ENCODE measurements at regions not wholly inside any gene's neighbourhood (a gene's known extent, or its start where the extent isn't known, plus 50 kb on each side); places are given as distances from the start of the nearest gene placed in this dataset.

- H3K79me2 ChIP-seq (replicated peaks; ENCODE audit: insufficient read depth), result no peaks in the 10 kb centered on the region
- no peaks in the 10 kb centered on the region for H3K36me3 Mint-ChIP-seq (ENCODE audit: low read depth)
Measured at GRCh38 chr5:5061836-5062235, 78.3 kb upstream of the ADAMTS16 start.

More at GRCh38 chr5:5061836-5062235, 78.3 kb upstream of the ADAMTS16 start:
- Histone ChIP-seq H3K4me3 (no peak overlapping the region), H3K36me3 (ENCODE audit: insufficient read depth) (no peaks in the 10 kb centered on the region), H3K4me2 (no peak overlapping the region), H3F3A (replicated peaks; ENCODE audit: low read depth) (no peaks in the 10 kb centered on the region), H4K20me1 (replicated peaks; ENCODE audit: insufficient read depth) (no peaks in the 10 kb centered on the region), H2AFZ (peak overlapping the region; percentile 11; the same call in 1 of the 2 replicates), H3K9me2 (ENCODE audit: insufficient read depth) (no peaks in the 10 kb centered on the region), H3K4me1 (ENCODE audit: insufficient read depth) (no peaks in the 10 kb centered on the region), H3K27me3 (ENCODE audit: insufficient read depth) (no peaks in the 10 kb centered on the region), H3K27ac (ENCODE audit: low read depth) (no peak overlapping the region)
- TF ChIP-seq ZNF462 (CRISPR knock-in tag; IDR thresholded peaks at IDR 0.05), result no peak
- TF ChIP-seq EZH2 (IDR thresholded peaks at IDR 0.05; ENCODE audit: low read depth, unreplicated experiment), result no peak
- no peak for TF ChIP-seq POLR2AphosphoS5 (IDR thresholded peaks at IDR 0.05; ENCODE audit: low read depth)
- TF ChIP-seq STAT1 (IDR thresholded peaks at IDR 0.05; ENCODE audit: unreplicated experiment), result no peak
- no peak for TF ChIP-seq ZNF114 (CRISPR knock-in tag; IDR thresholded peaks at IDR 0.05)
- no peak for TF ChIP-seq CTCF (conservative IDR thresholded peaks at IDR 0.05; ENCODE audit: low read depth in 2 of 2)
- no peak for TF ChIP-seq JUNB (IDR thresholded peaks at IDR 0.05; ENCODE audit: unreplicated experiment)
- no peak for TF ChIP-seq ZNF331 (CRISPR knock-in tag; IDR thresholded peaks at IDR 0.05; ENCODE audit: low read depth)
- TF ChIP-seq CREB1 (CRISPR knock-in tag; IDR thresholded peaks at IDR 0.05; ENCODE audit: low read depth), result no peak
- no peak for TF ChIP-seq EZH2phosphoT487 (IDR thresholded peaks at IDR 0.05; ENCODE audit: unreplicated experiment)
- no peak for TF ChIP-seq ETS1 (IDR thresholded peaks at IDR 0.05)
- no peak for TF ChIP-seq REST (IDR thresholded peaks at IDR 0.05; ENCODE audit: unreplicated experiment)
- no peak for TF ChIP-seq NANOG (IDR thresholded peaks at IDR 0.05; ENCODE audit: borderline replicate concordance)
- no peak overlapping the region for H3K27ac Mint-ChIP-seq
- H3K27me3 Mint-ChIP-seq (ENCODE audit: insufficient read depth, low read depth, poor library complexity), result peaks cover 6% of the 10 kb centered on the region
- H3K4me1 Mint-ChIP-seq, result peaks cover 2% of the 10 kb centered on the region; the same call in 2 of the 3 replicates
- no peak for DNase-seq (ENCODE audit: low spot score)
- H3K4me3 Mint-ChIP-seq, result no peak overlapping the region
- no peak for ATAC-seq
- no peaks in the 10 kb centered on the region for H3K9me3 Mint-ChIP-seq

All from GM23338 (cell line).